PFSK-1 (cell line): ENCODE measurements at regions not wholly inside any gene's neighbourhood (a gene's known extent, or its start where the extent isn't known, plus 50 kb on each side); places are given as distances from the start of the nearest gene placed in this dataset.

ENCODE experiments used
- FOXP2 ChIP-seq: optimal IDR thresholded peaks from 2 replicates; pipeline ENCODE3; 2011; ENCODE audit warnings: borderline replicate concordance, control low read depth, inconsistent platforms; ENCODE audit not compliant: insufficient read depth; ENCODE audit errors: extremely low read length, extremely low read depth
- POLR2AphosphoS5 ChIP-seq: IDR thresholded peaks from 2 replicates; pipeline ENCODE4 v1.6.1; 2012; ENCODE audit warnings: low read depth, mild to moderate bottlenecking, control low read depth, low read length, moderate library complexity
- REST ChIP-seq, 2 experiments: IDR thresholded peaks; 2 replicates each; pipeline versions ENCODE4 v1.6.1 to v1.8.0; 2011 to 2012; ENCODE audit warnings: low read depth in 2 of 2, low read length in 2 of 2, control low read depth in 1 of 2, inconsistent platforms in 1 of 2, mild to moderate bottlenecking in 1 of 2, moderate library complexity in 1 of 2; ENCODE audit not compliant: insufficient read depth in 1 of 2
- SIN3A ChIP-seq: IDR thresholded peaks from 2 replicates; pipeline ENCODE4 v1.6.1; 2012; ENCODE audit warnings: mild to moderate bottlenecking, low read length, moderate library complexity, borderline replicate concordance; ENCODE audit not compliant: insufficient read depth
- TAF1 ChIP-seq: IDR thresholded peaks from 2 replicates; pipeline ENCODE4 v1.6.1; 2012; ENCODE audit warnings: low read length, control low read depth, borderline replicate concordance; ENCODE audit not compliant: insufficient read depth

GRCh38 chr11:23851216-23851615 lies 645.6 kb upstream of the LUZP2 start:
- TF ChIP-seq POLR2AphosphoS5 (no peak), FOXP2 (no peak), REST (IDR thresholded peaks at IDR 0.05; ENCODE audit: insufficient read depth in 1 of 2, low read depth in 2 of 2, low read length in 2 of 2) (no peak), TAF1 (no peak), SIN3A (no peak)

GRCh38 chr11:23856654-23857053 lies 640.2 kb upstream of the LUZP2 start:
- TF ChIP-seq REST (IDR thresholded peaks at IDR 0.05; ENCODE audit: insufficient read depth in 1 of 2, low read depth in 2 of 2, low read length in 2 of 2) = no peak
- TF ChIP-seq TAF1 = no peak
- no peak for TF ChIP-seq POLR2AphosphoS5
- TF ChIP-seq FOXP2 = no peak
- TF ChIP-seq SIN3A = no peak

GRCh38 chr11:23859087-23859486 lies 637.8 kb upstream of the LUZP2 start:
- no peak for TF ChIP-seq FOXP2

GRCh38 chr11:23861615-23862014 lies 635.2 kb upstream of the LUZP2 start:
- TF ChIP-seq FOXP2 (no peak), SIN3A (no peak), TAF1 (no peak), REST (IDR thresholded peaks at IDR 0.05; ENCODE audit: insufficient read depth in 1 of 2, low read depth in 2 of 2, low read length in 2 of 2) (no peak), POLR2AphosphoS5 (no peak)

GRCh38 chr11:23865341-23865975 lies 631.4 kb upstream of the LUZP2 start:
- TF ChIP-seq FOXP2 (no peak), POLR2AphosphoS5 (no peak), TAF1 (no peak), SIN3A (no peak), REST (IDR thresholded peaks at IDR 0.05; ENCODE audit: insufficient read depth in 1 of 2, low read depth in 2 of 2, low read length in 2 of 2) (no peak)
